Caco-2 (cell line): ENCODE measurements at regions not wholly inside any gene's neighbourhood (a gene's known extent, or its start where the extent isn't known, plus 50 kb on each side); places are given as distances from the start of the nearest gene placed in this dataset.

Source experiments
- BruUV-seq: library from RNA; stranded (reverse); fragments of 400-500 nt; replicated peaks from 2 replicates; lab custom pipeline; 2021; lab: Mats Ljungman, UMichigan
- CTCF ChIA-PET: fragments of 300-600 bp; sonication (Branson Sonifier 250); formaldehyde crosslinking; loops from one replicate; lab custom pipeline; 2022; ENCODE audit warnings: antibody characterized with exemption; lab: Charles Lee
- POLR2A ChIA-PET: fragments of 300-600 bp; sonication (Branson Sonifier 250); formaldehyde crosslinking; loops from one replicate; lab custom pipeline; 2022; ENCODE audit warnings: antibody characterized with exemption; lab: Charles Lee
- DNase-seq, 2 experiments: peaks; one replicate each; pipeline versions ENCODE4 v3.0.0 to v3.0.0-alpha.2; 2020 to 2022
- H3K27me3 ChIP-seq: replicated peaks from 2 replicates; pipeline ENCODE4 v1.6.0; 2011; ENCODE audit warnings: low read length; ENCODE audit not compliant: control insufficient read depth, insufficient read depth
- H3K36me3 ChIP-seq: 2 replicates; pipeline ENCODE4 v1.5.1; 2011; ENCODE audit warnings: low read length; ENCODE audit not compliant: control insufficient read depth, insufficient read depth
- H3K4me1 ChIP-seq: fragments of 250-450 bp; sonication (Bioruptor Pico); 2 replicates; pipeline ENCODE4 v1.5.1; 2020; ENCODE audit warnings: mild to moderate bottlenecking
- H3K4me3 ChIP-seq: 2 replicates; pipeline ENCODE4 v1.5.1; 2011; ENCODE audit warnings: low read depth, mild to moderate bottlenecking, control low read depth, low read length
- H3K9me3 ChIP-seq: fragments of 250-450 bp; sonication (Bioruptor Pico); 2 replicates; pipeline ENCODE4 v1.5.1; 2020; ENCODE audit warnings: mild to moderate bottlenecking, moderate library complexity
- H3K27ac Mint-ChIP-seq: one replicate; pipeline ENCODE4 v1.8.0; 2022; ENCODE audit warnings: mixed read lengths; ENCODE audit not compliant: unreplicated experiment
- H3K27me3 Mint-ChIP-seq: one replicate; pipeline ENCODE4 v1.8.0; 2022; ENCODE audit warnings: mixed read lengths; ENCODE audit not compliant: insufficient read depth, unreplicated experiment
- H3K36me3 Mint-ChIP-seq: one replicate; pipeline ENCODE4 v1.8.0; 2022; ENCODE audit warnings: mild to moderate bottlenecking, mixed read lengths; ENCODE audit not compliant: insufficient read depth, unreplicated experiment
- H3K4me1 Mint-ChIP-seq: one replicate; pipeline ENCODE4 v1.8.0; 2022; ENCODE audit warnings: low read depth, mixed read lengths; ENCODE audit not compliant: unreplicated experiment
- H3K4me3 Mint-ChIP-seq: one replicate; pipeline ENCODE4 v1.8.0; 2022; ENCODE audit warnings: mild to moderate bottlenecking, moderate library complexity, mixed read lengths; ENCODE audit not compliant: unreplicated experiment
- H3K9me3 Mint-ChIP-seq: one replicate; pipeline ENCODE4 v1.8.0; 2022; ENCODE audit warnings: mixed read lengths; ENCODE audit not compliant: unreplicated experiment
- intact Hi-C: fragments of 100-400 bp; cut with micrococcal nuclease; formaldehyde crosslinking; loops from one replicate; pipeline ENCODE4 v1.10.0; 2022; ENCODE audit not compliant: unreplicated experiment
- TF ChIP-seq, protein P1 (sequence below), 2 experiments: fragments of 200-600 bp in 1 of 2; IDR thresholded peaks; 1 replicate in 1 of 2; 2 replicates in 1 of 2; pipeline versions ENCODE4 v1.5.1 to v1.8.0; 2011 to 2022; ENCODE audit warnings: antibody characterized with exemption in 1 of 2, control low read depth in 1 of 2, inconsistent platforms in 1 of 2, low read depth in 1 of 2, low read length in 1 of 2, mild to moderate bottlenecking in 1 of 2, moderate library complexity in 1 of 2; ENCODE audit not compliant: insufficient read depth in 1 of 2, severe bottlenecking in 1 of 2, unreplicated experiment in 1 of 2

DNA sequence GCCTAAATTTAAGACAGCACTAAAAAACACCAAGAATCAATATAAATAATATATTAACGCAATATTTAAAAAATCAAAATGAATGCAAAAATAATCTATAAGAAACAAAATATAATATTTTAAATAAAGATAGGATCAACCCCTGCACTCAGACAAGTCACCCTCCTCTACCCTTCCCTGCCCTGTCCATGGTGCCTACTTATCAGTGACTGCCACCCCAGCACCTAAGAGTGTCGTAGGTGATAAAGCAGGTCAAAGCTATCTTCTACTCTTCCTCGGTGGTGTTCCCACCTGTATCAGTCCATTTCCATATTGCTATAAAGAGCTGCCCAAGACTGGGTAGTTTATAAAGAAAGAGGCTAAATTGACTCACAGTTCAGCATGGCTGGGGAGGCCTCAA is 251.9 kb downstream of the STIM2 start:
- no peak overlapping the region for H3K4me3 ChIP-seq
- no peaks in the 10 kb centered on the region for H3K27me3 ChIP-seq
- Mint-ChIP-seq H3K27me3 (peaks cover 22% of the 10 kb centered on the region), H3K27ac (no peak overlapping the region), H3K9me3 (peaks cover 7% of the 10 kb centered on the region), H3K4me3 (no peak overlapping the region), H3K36me3 (peaks cover 6% of the 10 kb centered on the region), H3K4me1 (no peaks in the 10 kb centered on the region)
- intact Hi-C loops, result no loop called here
- BruUV-seq, result no TSS peak
- TF ChIP-seq, protein P1, sequence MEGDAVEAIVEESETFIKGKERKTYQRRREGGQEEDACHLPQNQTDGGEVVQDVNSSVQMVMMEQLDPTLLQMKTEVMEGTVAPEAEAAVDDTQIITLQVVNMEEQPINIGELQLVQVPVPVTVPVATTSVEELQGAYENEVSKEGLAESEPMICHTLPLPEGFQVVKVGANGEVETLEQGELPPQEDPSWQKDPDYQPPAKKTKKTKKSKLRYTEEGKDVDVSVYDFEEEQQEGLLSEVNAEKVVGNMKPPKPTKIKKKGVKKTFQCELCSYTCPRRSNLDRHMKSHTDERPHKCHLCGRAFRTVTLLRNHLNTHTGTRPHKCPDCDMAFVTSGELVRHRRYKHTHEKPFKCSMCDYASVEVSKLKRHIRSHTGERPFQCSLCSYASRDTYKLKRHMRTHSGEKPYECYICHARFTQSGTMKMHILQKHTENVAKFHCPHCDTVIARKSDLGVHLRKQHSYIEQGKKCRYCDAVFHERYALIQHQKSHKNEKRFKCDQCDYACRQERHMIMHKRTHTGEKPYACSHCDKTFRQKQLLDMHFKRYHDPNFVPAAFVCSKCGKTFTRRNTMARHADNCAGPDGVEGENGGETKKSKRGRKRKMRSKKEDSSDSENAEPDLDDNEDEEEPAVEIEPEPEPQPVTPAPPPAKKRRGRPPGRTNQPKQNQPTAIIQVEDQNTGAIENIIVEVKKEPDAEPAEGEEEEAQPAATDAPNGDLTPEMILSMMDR (IDR thresholded peaks at IDR 0.05; ENCODE audit: insufficient read depth in 1 of 2, low read depth in 1 of 2, low read length in 1 of 2, severe bottlenecking in 1 of 2, unreplicated experiment in 1 of 2), result no peak
- H3K4me1 ChIP-seq, result no peaks in the 10 kb centered on the region
- no peak for DNase-seq
- no peaks in the 10 kb centered on the region for H3K36me3 ChIP-seq
- H3K9me3 ChIP-seq, result no peaks in the 10 kb centered on the region
- POLR2A ChIA-PET, result interaction anchor here (0.7 kb wide), 1 partner anchor 1124 kb away, joined by 4 read pairs; no protein-coding TSS in a partner anchor
- CTCF ChIA-PET, result no interaction called here

DNA sequence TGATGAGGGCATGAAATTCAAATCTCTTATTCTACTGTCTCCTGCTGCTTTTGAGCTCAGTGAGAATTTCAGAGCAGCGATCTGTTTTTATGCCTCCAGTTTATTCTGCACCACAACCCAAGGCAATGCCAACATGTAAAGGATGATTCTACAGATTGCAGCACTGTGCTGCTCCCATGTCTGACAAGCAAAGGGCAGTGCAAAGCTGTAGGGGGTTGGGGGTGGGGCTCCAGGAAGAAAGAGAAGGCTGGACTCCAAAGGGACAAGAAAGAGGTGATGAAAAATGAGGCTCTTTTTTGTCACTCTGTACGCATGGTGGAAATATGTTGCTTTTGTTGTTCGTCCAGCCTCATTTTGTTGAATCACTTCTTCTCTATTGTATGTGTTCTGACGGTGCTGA is 254.6 kb downstream of the STIM2 start:
- H3K4me3 Mint-ChIP-seq, result no peak overlapping the region
- no peaks in the 10 kb centered on the region for H3K4me1 Mint-ChIP-seq
- DNase-seq, result no peak
- H3K9me3 ChIP-seq, result no peaks in the 10 kb centered on the region
- H3K27me3 ChIP-seq, result no peaks in the 10 kb centered on the region
- ChIA-PET POLR2A (no interaction called here), CTCF (no interaction called here)
- H3K27me3 Mint-ChIP-seq, result peaks cover 19% of the 10 kb centered on the region
- H3K9me3 Mint-ChIP-seq, result peaks cover 10% of the 10 kb centered on the region
- intact Hi-C loops, result no loop called here
- BruUV-seq, result no TSS peak
- TF ChIP-seq, protein P1 (IDR thresholded peaks at IDR 0.05; ENCODE audit: insufficient read depth in 1 of 2, low read depth in 1 of 2, low read length in 1 of 2, severe bottlenecking in 1 of 2, unreplicated experiment in 1 of 2), result no peak
- H3K4me3 ChIP-seq, result no peak overlapping the region
- no peaks in the 10 kb centered on the region for H3K4me1 ChIP-seq
- H3K36me3 Mint-ChIP-seq, result peaks cover 6% of the 10 kb centered on the region
- no peaks in the 10 kb centered on the region for H3K36me3 ChIP-seq
- H3K27ac Mint-ChIP-seq, result no peak overlapping the region

DNA sequence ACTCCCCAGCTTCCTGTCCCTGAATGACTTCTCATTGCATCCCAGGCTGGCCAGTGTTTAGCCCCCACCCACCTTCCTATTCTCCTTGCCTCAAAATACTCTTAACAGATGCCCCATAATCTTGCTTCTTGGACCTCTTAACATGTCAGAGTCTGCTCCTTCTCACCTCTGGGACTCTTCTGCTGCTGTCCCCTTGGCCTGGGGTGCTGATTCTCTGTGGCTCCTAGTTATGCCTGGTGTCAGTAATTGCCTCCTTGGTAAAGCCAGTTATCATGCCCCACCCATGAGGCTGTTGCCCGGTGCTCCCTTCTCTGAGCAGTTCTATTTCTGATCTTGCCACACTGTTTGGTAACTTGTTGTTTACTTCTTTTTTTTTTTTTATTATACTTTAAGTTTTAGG is 256.8 kb downstream of the STIM2 start:
- Histone ChIP-seq H3K9me3 (no peaks in the 10 kb centered on the region), H3K27me3 (no peaks in the 10 kb centered on the region), H3K4me3 (no peak overlapping the region), H3K36me3 (no peaks in the 10 kb centered on the region), H3K4me1 (no peaks in the 10 kb centered on the region)
- no peaks in the 10 kb centered on the region for H3K4me1 Mint-ChIP-seq
- ChIA-PET POLR2A (no interaction called here), CTCF (no interaction called here)
- H3K9me3 Mint-ChIP-seq, result peaks cover 10% of the 10 kb centered on the region
- TF ChIP-seq, protein P1 (IDR thresholded peaks at IDR 0.05; ENCODE audit: insufficient read depth in 1 of 2, low read depth in 1 of 2, low read length in 1 of 2, severe bottlenecking in 1 of 2, unreplicated experiment in 1 of 2), result no peak
- no peak overlapping the region for H3K27ac Mint-ChIP-seq
- no peak overlapping the region for H3K4me3 Mint-ChIP-seq
- BruUV-seq, result no TSS peak
- peaks cover 6% of the 10 kb centered on the region for H3K36me3 Mint-ChIP-seq
- peaks cover 19% of the 10 kb centered on the region for H3K27me3 Mint-ChIP-seq
- no peak for DNase-seq
- intact Hi-C loops, result no loop called here
